ENCODE measurements at regions not wholly inside any gene's neighbourhood (a gene's known extent, or its start where the extent isn't known, plus 50 kb on each side); places are given as distances from the start of the nearest gene placed in this dataset.

DNA sequence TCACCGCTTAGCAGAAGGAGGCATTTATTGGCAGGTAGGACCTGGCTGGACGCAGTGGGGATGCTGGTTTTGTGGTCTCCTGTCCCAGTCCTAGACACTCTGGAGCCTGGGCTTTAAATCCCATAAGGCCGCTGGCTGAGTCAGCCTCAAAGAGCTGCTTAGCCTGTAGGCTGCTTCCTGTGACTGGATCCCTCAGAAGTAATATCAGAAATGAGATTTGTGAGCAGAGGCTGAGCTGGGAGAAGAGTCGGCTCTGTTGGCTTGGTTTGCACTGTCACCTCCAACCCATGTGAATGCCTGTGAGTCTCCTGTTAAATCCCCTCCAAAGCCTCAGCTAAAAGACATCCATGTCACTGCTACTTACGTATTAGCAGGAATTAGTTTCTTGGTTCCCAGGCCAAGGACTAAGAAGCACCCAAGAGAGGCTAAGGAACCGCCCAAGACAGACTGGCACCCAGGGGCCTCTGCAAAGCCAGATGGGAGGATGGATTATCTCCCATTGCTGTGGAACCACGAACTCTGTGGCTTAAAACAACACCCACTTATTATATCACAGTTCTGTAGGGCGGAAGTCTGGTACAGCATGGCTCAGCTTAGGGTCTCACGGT is 289.4 kb downstream of the CDC5L start:
- no peak for DNase-seq (ENCODE audit: low read depth in 3 of 3)

DNA sequence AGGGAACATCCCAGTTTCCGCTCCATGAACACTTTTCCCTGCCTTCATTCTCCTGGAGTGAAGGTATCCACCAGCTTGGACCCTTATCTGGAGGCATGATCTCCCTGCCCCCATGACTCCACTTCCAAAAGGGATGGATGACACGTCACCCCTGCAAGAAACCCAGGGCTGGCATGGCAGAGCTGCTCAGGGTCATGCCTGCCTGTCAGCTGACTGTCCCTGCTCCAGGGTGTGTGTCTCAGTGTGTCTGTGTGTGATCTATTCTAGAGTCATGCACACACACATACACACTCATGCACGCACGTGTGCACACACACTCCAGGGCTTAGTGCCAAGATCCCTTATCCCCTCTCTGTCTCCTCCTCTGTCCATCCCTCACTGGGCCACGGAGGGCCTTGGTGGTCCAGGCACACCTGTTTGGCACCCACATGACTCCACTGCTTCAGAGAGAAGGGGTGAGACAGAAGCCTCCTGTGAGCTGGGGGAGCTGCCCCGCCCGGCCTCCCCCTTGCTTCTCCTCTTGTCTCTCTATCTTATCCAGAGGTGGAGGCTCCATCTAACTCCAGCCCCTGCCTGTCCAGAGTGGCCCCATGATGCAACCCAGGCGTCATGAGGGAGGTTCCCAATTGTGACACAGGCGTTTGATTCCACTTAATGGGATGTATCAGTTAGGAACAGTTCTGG is 290.9 kb downstream of the CDC5L start:
- no peak for DNase-seq (ENCODE audit: low read depth in 3 of 3)

DNA sequence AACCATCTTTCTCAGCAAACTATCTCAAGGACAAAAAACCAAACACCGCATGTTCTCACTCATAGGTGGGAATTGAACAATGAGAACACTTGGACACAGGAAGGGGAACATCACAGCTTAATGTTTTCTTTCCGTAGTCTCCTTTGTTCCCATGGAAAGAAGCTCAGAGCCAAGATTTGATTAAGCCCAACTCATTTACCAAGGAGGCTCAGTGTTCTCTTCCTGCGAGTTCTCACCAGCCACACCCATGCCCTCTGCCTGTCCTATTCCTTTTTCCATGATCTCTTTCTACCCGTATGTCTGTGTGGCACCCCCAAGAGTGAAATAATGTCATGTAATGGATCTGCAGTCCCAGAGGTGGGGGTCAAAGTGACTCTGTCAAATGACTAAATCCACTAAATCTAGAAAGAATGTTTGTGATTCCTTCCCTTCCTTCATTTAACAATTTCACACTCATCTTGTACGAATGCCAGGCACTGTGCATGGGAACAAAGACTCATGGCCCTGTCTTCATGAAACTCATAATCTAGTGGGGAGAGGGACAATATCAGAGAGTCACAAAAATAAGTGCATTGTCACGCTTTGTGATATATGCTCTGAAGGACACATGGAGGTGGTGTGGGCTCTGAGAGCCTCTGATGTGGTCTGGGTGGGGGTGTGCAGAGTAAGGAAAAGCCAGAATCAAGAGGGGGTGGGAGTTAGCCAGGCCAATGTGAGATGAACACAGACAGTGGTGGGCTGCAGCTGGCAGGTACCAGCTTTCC is 292.1 kb downstream of the CDC5L start:
- no peak for DNase-seq (ENCODE audit: low read depth in 3 of 3)

DNA sequence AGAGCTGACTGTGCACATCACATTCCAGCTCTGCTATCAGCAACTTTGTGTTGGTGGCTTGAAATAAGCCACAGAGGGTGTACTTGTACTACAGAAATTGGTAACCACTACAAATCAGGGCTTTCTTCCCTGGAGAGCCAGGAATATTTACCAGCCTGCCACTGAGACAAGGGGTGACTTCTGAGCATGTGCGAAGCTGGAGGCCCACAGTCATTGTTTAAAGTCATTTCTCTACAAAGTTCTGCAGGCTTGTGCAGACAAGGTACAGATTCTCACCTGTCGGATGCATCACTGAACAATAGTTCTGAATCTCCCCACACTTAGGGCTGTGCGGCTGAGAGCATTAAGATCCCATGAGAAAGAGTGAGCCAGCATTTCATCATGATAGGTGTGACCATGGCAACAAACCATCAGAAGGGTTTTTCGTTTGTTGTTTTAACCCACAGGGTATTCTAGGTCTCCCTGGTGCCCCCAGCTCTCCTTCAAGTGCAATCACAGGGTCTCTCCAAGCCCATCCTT is 292.8 kb downstream of the CDC5L start:
- no peak for DNase-seq (ENCODE audit: low read depth in 3 of 3)

DNA sequence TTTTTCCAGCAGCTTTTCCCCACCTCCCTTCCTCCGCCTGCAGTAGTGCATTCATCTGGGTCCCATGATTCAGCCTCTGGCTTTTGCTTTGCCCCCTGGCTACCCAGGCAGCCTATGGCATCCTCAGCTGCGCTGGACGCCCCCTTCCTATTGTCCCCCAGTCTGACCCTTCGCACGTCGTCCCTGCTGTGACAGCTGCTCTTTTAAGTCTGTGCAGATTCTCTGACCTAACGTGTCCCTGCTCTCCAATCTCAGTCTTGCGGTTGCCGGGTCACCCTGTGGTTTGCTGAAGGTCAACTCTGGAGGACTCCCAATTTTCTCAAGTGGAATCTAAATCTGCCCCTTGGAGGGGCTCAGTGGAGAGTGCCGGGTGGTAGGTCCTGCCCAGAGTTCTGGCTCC is 294.3 kb downstream of the CDC5L start:
- DNase-seq (ENCODE audit: low read depth in 3 of 3): no peak

DNA sequence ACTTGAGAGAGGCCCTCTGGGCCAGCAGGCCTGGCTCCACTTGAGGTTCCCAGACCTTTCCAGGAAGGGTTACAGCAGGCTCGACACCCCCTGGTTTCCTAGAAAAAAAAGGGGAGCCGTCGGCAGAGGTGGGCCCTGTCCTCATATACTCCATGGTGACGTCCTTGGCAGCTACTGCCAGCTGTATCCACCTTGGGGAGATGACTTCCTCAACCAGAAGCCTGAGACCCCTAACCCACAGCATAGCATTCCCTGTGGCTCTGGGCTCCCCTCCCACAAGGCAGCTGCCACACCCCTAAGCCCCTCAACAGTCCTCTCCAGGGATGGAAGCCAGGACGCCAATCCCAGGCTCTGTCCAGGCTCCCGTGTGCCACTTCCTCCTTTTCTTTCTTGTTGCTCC is 294.8 kb downstream of the CDC5L start:
- no peak for DNase-seq (ENCODE audit: low read depth in 3 of 3)

DNA sequence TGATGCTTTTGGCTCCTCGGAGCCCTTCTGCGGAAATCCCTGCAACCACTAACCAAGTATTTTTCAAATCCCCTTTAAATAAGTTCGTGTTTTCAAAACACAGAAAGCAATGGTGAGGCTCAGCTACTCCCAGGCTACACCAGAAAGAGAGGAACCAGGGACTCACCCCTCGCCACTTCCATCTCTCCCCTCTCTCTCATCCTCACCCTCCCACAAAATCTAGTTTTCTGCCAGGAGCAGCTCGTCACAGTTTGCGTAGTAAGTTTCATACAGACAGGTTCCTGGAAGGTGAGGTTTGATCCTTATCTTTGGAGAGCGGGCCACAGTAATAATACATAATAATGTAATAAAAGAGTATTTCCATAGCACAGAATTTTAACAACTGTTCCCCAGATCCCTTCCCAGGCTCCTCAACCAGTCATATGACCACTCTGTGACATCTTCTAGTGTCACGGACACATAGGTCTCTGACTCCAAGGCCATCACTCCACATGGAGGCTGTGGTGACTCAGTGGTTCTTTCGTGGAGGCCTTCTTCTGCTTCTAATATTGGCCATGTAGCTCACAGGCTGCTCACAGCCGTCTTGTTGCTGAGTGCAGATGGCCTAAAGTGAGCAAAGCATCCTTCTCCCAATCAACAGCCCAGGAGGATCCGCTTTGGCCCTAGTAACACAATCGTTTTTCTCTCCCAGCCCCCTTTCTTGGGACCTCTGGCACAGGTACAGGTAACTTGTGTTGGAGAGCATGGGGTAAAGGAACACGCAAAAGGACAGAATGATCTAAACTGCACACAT is 295.7 kb downstream of the CDC5L start:
- DNase-seq (ENCODE audit: low read depth in 3 of 3): no peak

DNA sequence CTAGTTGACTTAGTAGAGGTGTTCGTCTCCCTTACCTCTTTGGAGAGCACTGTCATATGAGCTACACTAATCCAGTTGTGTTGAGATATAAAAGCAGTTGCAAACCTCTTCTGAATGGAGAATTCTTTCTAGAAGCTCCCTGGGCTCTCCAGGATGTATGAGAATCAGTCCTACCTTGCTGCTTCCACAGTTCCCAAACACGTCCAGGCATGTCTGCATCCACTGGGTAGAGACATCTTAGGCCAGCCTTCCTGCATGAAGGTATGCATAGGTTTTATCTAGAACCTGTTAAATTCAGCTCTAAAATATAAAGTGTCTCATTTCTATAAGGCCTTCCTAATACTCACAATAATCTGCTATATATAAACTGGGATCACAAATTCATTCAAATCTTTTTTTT is 297.7 kb downstream of the CDC5L start:
- no peak for DNase-seq (ENCODE audit: low read depth in 3 of 3)

DNA sequence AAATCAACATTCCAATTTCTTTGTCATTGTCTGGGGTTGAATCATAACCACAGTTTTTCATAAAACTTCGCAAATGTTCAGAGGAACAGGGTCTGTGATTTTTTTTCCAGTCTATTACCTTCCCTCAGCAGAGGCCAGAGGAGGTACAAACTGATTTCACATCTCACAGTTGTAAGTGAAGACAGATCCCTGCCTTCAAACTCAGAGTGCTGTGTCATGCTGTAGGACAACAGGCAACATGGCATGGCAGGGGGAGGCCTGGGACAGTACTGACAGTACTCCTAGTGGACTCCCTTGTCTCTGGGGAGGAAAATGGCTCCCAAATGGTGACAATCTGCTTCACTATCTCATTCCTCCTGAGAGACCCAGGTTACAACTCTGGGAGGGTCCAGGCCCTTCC is 308.6 kb downstream of the CDC5L start:
- DNase-seq (ENCODE audit: low read depth in 3 of 3): no peak

DNA sequence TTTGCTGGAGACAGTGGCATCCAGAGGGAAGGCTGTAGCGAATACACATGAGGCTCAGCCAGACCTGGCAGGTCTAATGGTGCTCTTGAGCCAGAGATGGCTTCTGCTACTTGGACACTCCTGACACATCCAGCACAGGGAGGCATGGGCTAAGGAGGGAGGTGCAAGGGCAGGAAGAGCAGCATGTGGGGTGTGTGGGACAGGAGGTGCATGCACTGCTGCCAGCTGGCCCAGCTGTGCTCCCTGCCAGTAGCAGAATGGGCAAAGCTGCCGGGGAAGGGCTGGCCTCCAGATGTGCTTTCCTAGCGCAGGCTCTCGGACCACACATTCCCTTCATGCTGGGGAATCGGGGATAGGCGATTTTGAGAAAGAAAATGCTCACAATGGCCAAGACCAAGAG is 309.2 kb downstream of the CDC5L start:
- DNase-seq (ENCODE audit: low read depth in 3 of 3): no peak

DNA sequence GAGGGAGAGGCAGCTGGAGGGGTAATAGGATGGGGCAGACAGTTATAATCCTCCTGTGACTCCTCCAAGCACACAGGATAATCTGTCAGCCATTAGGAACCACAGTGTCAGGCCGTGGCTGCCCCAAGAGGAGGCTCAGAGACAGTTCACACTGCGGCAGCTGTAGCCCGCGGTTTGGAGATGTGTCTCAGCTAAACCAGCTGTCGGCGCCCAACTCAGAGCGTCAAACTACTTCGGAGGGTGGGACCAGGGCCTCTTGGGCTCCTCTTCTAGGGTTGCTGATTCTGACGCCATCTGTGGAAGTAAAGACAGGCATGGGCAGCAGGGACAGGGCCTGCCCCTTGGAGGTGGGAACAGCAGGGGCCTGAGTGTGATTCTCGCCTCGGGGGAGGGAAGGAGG is 309.8 kb downstream of the CDC5L start:
- no peak for DNase-seq (ENCODE audit: low read depth in 3 of 3)

DNA sequence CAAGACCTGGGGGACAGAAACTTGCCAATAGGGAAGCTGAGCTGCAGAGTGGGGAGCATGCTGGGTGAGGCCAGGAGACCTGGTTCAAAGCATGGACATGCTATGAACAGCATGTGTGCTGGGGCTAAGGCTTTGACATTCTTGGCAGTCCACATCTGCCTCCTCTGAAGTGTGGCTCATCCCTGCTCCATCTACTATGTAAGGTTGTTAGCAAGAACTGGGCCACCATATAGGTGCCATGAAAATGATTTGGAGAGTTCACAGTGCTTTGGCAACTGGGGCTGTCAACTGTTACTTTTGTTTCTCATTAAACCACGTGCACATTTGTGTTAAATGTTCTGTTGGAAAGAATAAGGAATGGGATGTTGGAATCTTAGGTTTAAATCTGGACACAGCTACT is 311.1 kb downstream of the CDC5L start:
- no peak for DNase-seq (ENCODE audit: low read depth in 3 of 3)

DNA sequence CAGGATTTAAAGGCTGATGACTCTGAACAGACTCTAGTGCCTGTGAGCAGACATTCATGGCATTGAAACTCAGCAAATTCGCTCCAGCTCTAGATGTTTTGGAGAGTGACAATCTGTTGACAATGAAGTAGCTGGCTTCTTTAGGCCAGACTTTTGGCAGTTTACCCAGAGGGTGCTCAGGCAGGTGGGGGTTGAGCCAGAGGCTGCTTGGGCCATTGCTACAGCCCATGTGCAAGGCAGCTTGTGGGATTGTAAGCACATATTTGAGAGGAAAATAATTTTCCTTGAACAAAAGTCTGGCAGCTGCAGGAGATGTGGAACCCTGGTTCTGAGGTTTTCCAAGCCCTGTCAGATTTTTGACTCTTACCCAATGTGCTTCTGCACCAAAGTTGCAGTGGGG is 311.6 kb downstream of the CDC5L start:
- no peak for DNase-seq (ENCODE audit: low read depth in 3 of 3)

DNA sequence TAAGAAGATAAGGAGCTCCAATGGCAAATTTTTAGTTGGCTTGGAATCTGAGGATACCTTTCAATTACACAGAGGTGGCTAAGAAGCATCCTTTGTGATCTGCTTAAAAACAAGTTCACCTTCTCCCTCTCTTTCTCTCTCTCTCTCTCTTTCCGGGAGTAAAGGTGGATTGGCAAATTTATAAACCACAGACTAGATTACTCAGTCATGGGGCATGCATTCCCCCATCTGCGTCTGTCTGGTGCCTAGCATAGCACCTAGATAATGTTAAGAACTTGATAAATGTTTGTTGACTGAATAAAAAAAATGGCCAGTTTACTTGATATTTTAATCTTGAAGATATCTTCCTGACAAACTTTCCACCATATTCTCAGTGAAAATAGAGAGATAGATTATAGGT is 312.3 kb downstream of the CDC5L start:
- no peak for DNase-seq (ENCODE audit: low read depth in 3 of 3)

DNA sequence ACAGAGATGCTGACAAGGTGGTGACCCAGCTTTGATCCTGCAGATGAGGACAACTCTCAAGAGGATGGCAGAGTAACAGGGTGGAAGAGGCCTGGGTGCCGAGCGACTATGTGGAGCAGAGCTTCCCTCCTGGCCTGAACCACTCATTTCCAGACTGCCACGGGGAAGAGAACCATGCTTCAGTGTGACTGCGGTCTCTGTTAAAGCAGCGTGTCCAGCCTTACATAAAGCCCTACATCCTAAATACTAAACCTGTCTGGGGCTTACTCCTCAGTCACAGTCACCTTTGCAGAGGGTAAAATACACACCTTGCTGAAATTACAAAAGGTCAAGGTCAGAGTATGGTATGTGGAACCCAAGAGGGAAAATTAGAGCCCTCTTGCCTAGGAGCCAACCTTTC is 312.9 kb downstream of the CDC5L start:
- no peak for DNase-seq (ENCODE audit: low read depth in 3 of 3)

DNA sequence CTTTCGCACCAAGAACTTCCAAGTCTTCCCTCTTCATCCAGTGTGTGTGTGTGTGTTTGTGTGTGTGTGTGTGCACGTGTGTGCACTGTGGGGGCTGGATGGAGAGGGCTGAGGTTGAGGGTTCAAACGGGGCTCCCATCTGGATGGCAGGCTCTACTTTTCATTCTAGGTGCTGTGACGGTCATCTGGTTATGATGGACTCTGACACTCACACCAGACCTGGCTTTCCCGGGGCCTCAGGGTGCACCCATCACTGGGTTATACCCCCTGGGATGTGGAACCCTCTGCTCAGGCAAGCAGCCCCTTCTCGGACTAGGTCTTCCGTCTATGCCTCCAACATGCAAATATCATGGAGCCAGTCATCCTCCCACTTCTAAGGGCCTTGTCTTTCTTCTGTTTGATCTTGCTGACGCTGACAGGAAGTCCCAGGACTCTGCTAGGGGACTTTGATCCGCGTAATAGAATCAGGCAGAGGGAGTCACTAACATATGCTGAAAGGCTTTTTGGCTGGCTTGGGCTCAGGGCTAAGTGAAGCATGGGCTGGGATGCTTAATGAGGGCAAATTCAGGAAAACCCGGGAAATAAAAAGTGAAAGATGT is 313.6 kb downstream of the CDC5L start:
- DNase-seq (ENCODE audit: low read depth in 3 of 3): no peak

DNA sequence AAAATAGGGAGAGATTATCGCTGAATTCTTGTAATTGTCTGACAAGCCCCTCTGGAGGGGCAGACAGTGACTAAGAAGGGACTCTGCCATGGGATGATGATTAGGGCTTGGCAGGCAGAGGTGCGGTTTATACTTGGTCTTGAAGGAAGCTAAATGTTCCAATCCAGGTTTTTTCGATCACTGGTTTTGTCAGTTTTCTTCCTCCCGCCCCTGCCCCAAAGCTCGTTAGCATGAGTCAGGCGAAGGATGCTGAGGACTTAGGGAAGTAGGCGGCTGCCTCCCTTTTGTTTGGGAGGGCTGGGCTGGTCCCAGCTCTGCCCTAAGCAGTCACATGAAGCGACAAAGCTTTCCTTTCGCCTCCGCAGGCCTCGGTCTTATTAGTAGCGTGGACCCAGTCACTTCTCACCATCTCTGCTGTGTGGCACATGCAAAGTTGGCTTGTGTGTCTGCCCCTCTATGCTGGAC is 314.2 kb downstream of the CDC5L start:
- no peak for DNase-seq (ENCODE audit: low read depth in 3 of 3)

DNA sequence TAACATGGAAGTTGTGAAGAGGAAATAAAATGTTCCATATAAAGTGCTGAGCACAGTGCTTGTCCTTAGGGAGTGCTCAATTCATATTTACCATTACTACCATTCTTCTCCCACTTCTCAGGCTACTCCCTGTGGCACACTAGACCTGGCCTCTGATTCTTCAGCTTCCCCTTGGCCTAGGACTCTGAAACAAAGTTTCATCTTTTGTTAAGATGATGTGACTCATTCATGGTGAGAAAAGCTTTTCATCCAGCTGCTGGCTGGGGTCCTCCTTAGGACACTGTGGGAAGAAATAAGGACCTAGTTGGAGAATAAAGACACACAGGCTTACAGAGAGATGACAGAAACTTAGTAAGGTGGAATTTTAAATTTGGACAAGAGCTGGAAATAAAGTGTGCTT is 314.8 kb downstream of the CDC5L start:
- DNase-seq (ENCODE audit: low read depth in 3 of 3): no peak

DNA sequence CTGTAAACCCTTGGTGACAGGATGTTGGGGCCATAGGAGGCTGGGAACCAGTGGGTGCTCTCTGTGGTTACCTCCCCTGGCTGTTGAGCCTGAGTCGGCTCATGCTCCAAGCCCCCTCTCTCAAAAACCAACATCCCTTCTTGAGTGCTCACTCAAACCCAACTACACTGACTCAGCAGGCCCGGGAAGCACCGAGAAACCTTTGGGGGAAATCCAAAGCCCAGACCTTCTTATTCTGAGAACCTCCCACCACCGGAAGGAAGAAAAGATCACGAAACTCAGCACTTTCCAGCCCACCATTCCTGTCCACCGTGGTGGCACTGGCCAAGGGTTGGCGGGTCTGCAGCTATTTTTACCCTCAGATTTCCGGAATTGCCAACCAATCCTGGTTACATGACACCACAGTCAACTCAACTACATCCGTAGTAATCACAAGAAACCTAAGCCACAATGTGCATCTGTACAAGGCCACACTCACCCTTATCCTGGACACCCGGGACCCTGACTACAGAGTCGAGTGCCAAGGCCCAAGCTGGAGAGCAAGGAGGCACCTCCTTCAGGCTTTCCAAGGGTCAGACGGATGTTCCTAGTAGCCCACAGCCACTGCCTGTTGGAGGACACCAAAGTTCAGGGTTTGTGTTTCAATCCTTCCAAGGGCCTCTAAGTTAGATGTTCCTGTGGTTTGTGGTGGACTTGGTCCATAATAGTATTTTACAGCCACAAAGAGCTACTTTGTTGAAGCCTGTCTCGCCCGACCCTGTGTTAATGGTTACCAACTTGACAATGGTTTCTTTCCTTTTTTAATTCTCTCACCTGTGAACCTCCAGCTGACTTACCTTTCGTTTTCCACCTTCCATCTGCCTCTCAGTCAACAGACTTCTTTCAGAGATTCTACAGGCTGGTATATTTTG is 317.0 kb downstream of the CDC5L start:
- DNase-seq (ENCODE audit: low read depth in 3 of 3): peak in 2 of 3 donors; percentile 7 to 18

DNA sequence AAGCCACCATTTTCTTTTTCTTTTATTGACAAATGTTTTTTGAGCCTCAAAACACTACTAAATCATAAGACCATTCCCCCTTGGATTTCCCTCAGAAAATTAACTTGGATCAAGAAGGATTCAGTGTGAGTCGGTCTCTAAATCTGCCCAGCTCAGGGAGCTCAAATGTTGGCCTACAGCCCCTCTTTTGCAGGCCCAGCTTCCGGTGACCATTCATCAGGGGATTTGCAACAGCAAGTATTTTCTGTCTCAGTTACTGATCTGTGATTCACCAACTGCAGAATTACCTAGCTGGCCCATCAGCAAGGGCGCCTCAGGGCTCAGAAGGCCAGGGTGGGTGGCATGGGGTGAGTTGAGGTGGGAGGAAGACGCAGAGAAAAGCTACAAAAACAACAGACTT is 318.1 kb downstream of the CDC5L start:
- DNase-seq (ENCODE audit: low read depth in 3 of 3): no peak

DNA sequence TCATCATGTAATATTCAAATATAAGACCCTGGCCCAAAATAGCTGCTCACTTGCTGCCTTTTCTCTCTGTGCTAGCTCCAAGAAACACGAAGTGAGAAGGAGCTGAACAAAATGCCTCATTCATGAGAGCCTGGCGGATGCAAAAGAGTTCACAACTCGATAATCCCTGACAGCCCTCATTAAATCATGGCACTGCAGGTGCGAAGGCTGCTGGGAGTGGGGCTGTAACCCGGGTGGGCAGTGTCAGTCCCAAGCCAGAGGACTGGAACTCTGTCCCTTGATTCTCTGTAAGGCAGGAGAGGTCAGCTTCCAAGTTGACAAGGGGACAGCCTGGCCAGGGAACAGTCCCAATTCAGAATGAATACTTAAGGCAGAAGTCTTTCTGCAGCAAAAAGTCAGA is 318.5 kb downstream of the CDC5L start:
- DNase-seq (ENCODE audit: low read depth in 3 of 3): no peak
